ENCODE measurements at regions not wholly inside any gene's neighbourhood (a gene's known extent, or its start where the extent isn't known, plus 50 kb on each side); places are given as distances from the start of the nearest gene placed in this dataset.

- no peak for TF ChIP-seq CTCF (IDR thresholded peaks at IDR 0.05)
- TF ChIP-seq EP300 (IDR thresholded peaks at IDR 0.05), result no peak
Observed at GRCh38 chr2:192697880-192698279, 503.1 kb upstream of the TMEFF2 start.

Data from suprapubic skin (tissue), 3 donors.